ENCODE measurements at regions not wholly inside any gene's neighbourhood (a gene's known extent, or its start where the extent isn't known, plus 50 kb on each side); places are given as distances from the start of the nearest gene placed in this dataset.

DNA sequence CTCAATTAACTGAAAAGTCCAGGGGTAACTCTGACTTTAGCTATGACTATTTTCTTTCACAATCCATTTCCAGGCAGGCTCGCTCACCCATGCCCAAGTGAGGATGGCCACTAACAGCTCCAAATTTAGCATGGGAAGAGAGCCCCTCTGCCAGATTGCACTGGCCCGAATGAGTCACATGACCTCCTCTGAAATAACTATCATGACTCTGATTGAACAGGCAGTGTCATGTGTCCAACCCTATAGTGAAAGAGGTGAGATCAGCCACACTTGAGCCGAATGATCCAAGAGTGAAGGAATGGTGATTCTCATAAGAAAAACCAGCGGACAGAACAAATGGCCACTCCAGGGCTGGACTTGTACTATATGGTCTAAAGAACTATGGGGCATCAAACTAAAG lies 242.3 kb downstream of the NSG2 start:
- no peaks in the 10 kb centered on the region for H3K9me3 ChIP-seq (ENCODE audit: severe bottlenecking)
- peaks cover 59% of the 10 kb centered on the region for H3K27me3 ChIP-seq (ENCODE audit: insufficient read depth, poor library complexity, severe bottlenecking)
- DNase-seq (ENCODE audit: low spot score), result no peak
- H3K27ac ChIP-seq (ENCODE audit: poor library complexity, severe bottlenecking), result no peak overlapping the region
- H3K36me3 ChIP-seq (ENCODE audit: low read depth), result no peaks in the 10 kb centered on the region
- no peak overlapping the region for H3K4me3 ChIP-seq (ENCODE audit: severe bottlenecking)
- ATAC-seq (ENCODE audit: low read depth), result no peak
- TF ChIP-seq, protein P1, sequence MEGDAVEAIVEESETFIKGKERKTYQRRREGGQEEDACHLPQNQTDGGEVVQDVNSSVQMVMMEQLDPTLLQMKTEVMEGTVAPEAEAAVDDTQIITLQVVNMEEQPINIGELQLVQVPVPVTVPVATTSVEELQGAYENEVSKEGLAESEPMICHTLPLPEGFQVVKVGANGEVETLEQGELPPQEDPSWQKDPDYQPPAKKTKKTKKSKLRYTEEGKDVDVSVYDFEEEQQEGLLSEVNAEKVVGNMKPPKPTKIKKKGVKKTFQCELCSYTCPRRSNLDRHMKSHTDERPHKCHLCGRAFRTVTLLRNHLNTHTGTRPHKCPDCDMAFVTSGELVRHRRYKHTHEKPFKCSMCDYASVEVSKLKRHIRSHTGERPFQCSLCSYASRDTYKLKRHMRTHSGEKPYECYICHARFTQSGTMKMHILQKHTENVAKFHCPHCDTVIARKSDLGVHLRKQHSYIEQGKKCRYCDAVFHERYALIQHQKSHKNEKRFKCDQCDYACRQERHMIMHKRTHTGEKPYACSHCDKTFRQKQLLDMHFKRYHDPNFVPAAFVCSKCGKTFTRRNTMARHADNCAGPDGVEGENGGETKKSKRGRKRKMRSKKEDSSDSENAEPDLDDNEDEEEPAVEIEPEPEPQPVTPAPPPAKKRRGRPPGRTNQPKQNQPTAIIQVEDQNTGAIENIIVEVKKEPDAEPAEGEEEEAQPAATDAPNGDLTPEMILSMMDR (IDR thresholded peaks at IDR 0.05; ENCODE audit: poor library complexity, severe bottlenecking), result no peak
- H3K4me1 ChIP-seq (ENCODE audit: insufficient read depth, poor library complexity, severe bottlenecking), result no peaks in the 10 kb centered on the region

DNA sequence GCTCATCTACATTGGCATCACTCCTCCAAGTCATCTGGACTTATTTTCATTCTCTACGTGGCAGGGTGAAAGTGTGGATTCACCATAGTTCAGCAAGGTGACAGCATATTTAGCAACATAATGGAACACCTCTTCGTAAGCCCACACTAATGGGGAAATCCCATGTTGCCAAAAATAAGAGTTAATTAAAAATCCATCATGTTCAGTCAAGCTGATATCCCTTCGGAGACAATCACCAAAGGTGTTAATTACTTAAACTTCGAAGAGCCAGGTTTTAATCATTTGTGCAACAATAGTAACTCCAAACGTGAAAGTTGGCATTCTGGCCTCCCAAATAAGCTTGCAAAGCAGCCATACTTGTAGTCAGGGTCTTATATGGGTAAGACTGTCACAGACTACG lies 242.9 kb downstream of the NSG2 start:
- H3K4me3 ChIP-seq (ENCODE audit: severe bottlenecking), result no peak overlapping the region
- no peaks in the 10 kb centered on the region for H3K9me3 ChIP-seq (ENCODE audit: severe bottlenecking)
- ATAC-seq (ENCODE audit: low read depth) (no peak), DNase-seq (ENCODE audit: low spot score) (no peak)
- TF ChIP-seq, protein P1 (IDR thresholded peaks at IDR 0.05; ENCODE audit: poor library complexity, severe bottlenecking), result no peak
- no peak overlapping the region for H3K27ac ChIP-seq (ENCODE audit: poor library complexity, severe bottlenecking)
- no peaks in the 10 kb centered on the region for H3K36me3 ChIP-seq (ENCODE audit: low read depth)
- peaks cover 52% of the 10 kb centered on the region for H3K27me3 ChIP-seq (ENCODE audit: insufficient read depth, poor library complexity, severe bottlenecking)
- H3K4me1 ChIP-seq (ENCODE audit: insufficient read depth, poor library complexity, severe bottlenecking), result no peaks in the 10 kb centered on the region

DNA sequence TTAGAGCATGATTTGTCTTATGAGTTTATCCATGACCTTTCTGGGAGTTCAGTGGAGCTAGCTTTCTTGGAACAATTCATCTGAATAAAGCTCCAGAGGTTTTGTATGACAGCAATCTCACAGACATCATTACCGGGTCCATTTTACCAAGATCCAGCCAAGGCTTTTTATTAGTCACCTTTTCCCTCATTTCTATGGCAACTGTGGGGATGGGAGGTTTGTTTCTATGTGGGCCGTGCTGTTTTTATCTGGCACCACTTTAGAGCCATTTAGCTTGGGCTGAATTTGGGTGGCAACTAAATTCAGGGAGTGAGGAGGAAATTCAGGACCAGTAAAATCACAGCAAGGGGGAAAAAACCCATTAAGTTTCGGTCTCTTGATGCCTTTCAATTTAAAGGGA lies 245.7 kb downstream of the NSG2 start:
- Histone ChIP-seq H3K27me3 (ENCODE audit: insufficient read depth, poor library complexity, severe bottlenecking) (peaks cover 27% of the 10 kb centered on the region), H3K4me3 (ENCODE audit: severe bottlenecking) (no peak overlapping the region), H3K9me3 (ENCODE audit: severe bottlenecking) (no peaks in the 10 kb centered on the region)

DNA sequence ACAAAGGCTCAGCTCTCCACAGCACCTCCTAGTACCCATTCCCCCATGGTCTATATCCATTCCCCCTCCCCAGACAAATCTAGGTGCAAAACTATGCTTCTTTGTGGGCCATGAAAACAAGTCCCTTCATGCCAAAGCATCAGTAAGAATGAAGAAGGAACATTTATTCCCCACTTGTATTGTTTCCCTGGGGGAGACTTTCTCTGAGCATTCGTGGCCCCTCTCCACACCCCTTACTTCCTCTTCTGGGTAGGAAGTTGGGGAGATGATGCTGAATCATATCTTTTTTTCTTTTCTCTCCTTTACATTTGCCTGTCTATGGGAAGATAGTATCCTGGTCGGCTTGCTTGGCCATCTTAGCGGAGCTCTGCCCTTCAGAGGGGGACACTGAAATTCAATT lies 246.8 kb downstream of the NSG2 start:
- no peak for DNase-seq (ENCODE audit: low spot score)
- no peak overlapping the region for H3K27ac ChIP-seq (ENCODE audit: poor library complexity, severe bottlenecking)
- TF ChIP-seq, protein P1 (IDR thresholded peaks at IDR 0.05; ENCODE audit: poor library complexity, severe bottlenecking), result no peak

More for the DNA sequence above, 245.7 kb downstream of the NSG2 start:
- Histone ChIP-seq H3K27ac (ENCODE audit: poor library complexity, severe bottlenecking) (no peak overlapping the region), H3K4me1 (ENCODE audit: insufficient read depth, poor library complexity, severe bottlenecking) (no peaks in the 10 kb centered on the region), H3K36me3 (ENCODE audit: low read depth) (no peaks in the 10 kb centered on the region)
- ATAC-seq (ENCODE audit: low read depth) (no peak), DNase-seq (ENCODE audit: low spot score) (no peak)
- TF ChIP-seq, protein P1 (IDR thresholded peaks at IDR 0.05; ENCODE audit: poor library complexity, severe bottlenecking), result no peak

DNA sequence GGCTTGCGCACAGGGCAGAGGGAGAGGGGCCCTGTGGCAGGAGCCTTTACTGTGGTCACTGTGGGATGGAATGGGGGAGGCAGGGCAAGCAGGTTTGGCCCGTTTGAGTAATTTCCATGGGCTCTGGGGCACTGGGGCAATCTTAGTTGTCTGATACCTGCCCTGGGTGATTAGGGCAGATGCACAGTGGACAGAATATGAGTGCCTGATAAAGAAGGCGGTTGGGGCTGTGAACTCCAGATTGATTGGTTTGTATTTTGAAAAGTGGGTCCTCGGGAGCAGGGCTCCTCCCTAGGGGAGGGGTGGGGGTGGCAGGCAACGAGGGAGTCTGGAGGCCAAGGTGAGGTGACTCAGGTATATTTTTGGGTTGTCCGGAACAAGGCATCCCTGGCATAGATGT lies 247.5 kb downstream of the NSG2 start:
- Histone ChIP-seq H3K27me3 (ENCODE audit: insufficient read depth, poor library complexity, severe bottlenecking) (peaks cover 14% of the 10 kb centered on the region), H3K9me3 (ENCODE audit: severe bottlenecking) (no peaks in the 10 kb centered on the region), H3K27ac (ENCODE audit: poor library complexity, severe bottlenecking) (no peak overlapping the region), H3K36me3 (ENCODE audit: low read depth) (no peaks in the 10 kb centered on the region), H3K4me3 (ENCODE audit: severe bottlenecking) (no peak overlapping the region), H3K4me1 (ENCODE audit: insufficient read depth, poor library complexity, severe bottlenecking) (no peaks in the 10 kb centered on the region)
- ATAC-seq (ENCODE audit: low read depth) (no peak), DNase-seq (ENCODE audit: low spot score) (no peak)
- TF ChIP-seq, protein P1 (IDR thresholded peaks at IDR 0.05; ENCODE audit: poor library complexity, severe bottlenecking), result no peak

More for the DNA sequence above, 246.8 kb downstream of the NSG2 start:
- H3K4me1 ChIP-seq (ENCODE audit: insufficient read depth, poor library complexity, severe bottlenecking), result no peaks in the 10 kb centered on the region
- no peaks in the 10 kb centered on the region for H3K9me3 ChIP-seq (ENCODE audit: severe bottlenecking)
- ATAC-seq (ENCODE audit: low read depth), result no peak
- H3K27me3 ChIP-seq (ENCODE audit: insufficient read depth, poor library complexity, severe bottlenecking), result peaks cover 15% of the 10 kb centered on the region
- no peaks in the 10 kb centered on the region for H3K36me3 ChIP-seq (ENCODE audit: low read depth)
- H3K4me3 ChIP-seq (ENCODE audit: severe bottlenecking), result no peak overlapping the region

All from RWPE2 (cell line).